Bronchial epithelial cell (primary cell): ENCODE measurements at regions not wholly inside any gene's neighbourhood (a gene's known extent, or its start where the extent isn't known, plus 50 kb on each side); places are given as distances from the start of the nearest gene placed in this dataset.

Experiments used
- DNase-seq: peaks from one replicate; pipeline ENCODE4 v3.0.0-alpha.2; 2010; ENCODE audit warnings: low read depth
- FAIRE-seq: peaks from 2 replicates; lab custom pipeline; 2011; peaks lifted over from hg19 to GRCh38; lab: Jason Lieb, UNC
- H3K27me3 ChIP-seq: 2 replicates; pipeline ENCODE4 v1.5.1; 2011; ENCODE audit warnings: low read length; ENCODE audit not compliant: control insufficient read depth, insufficient read depth
- H3K36me3 ChIP-seq: 2 replicates; pipeline ENCODE4 v1.5.1; 2011; ENCODE audit warnings: low read length; ENCODE audit not compliant: control insufficient read depth, insufficient read depth
- H3K4me3 ChIP-seq: 2 replicates; pipeline ENCODE4 v1.5.1; 2011; ENCODE audit warnings: mild to moderate bottlenecking, low read depth, low read length, control low read depth
- TF ChIP-seq, protein P1 (sequence below): IDR thresholded peaks from 2 replicates; pipeline ENCODE4 v1.5.1; 2011; ENCODE audit warnings: mild to moderate bottlenecking, moderate library complexity, low read length, control low read depth, inconsistent platforms; ENCODE audit not compliant: insufficient read depth, severe bottlenecking

DNA sequence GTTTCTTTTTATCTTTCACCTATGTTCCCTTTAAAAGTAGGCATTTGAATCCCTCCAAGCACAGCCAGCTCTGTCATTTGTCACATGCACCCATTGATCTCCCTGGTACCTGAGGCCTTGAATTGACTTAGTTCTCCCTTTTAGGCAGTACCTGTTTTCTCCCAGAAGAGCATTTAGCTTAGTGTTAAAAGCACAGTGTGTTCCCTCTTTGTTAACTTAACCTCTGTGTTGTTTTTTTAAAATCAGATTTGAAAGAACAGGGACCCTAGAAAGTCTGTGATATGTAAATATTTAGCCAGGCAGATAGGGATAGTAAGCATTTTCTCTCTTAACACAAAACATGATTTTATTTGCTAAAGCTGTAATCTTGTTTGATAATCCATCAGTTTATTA is 113.8 kb upstream of the SPATA31D4 start:
- TF ChIP-seq, protein P1, sequence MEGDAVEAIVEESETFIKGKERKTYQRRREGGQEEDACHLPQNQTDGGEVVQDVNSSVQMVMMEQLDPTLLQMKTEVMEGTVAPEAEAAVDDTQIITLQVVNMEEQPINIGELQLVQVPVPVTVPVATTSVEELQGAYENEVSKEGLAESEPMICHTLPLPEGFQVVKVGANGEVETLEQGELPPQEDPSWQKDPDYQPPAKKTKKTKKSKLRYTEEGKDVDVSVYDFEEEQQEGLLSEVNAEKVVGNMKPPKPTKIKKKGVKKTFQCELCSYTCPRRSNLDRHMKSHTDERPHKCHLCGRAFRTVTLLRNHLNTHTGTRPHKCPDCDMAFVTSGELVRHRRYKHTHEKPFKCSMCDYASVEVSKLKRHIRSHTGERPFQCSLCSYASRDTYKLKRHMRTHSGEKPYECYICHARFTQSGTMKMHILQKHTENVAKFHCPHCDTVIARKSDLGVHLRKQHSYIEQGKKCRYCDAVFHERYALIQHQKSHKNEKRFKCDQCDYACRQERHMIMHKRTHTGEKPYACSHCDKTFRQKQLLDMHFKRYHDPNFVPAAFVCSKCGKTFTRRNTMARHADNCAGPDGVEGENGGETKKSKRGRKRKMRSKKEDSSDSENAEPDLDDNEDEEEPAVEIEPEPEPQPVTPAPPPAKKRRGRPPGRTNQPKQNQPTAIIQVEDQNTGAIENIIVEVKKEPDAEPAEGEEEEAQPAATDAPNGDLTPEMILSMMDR, result no peak
- no peak for FAIRE-seq
- Histone ChIP-seq H3K27me3 (no peaks in the 10 kb centered on the region), H3K4me3 (no peak overlapping the region), H3K36me3 (no peaks in the 10 kb centered on the region)
- no peak for DNase-seq

- TF ChIP-seq, protein P1, result no peak
- Histone ChIP-seq H3K27me3 (no peaks in the 10 kb centered on the region), H3K4me3 (no peak overlapping the region), H3K36me3 (no peaks in the 10 kb centered on the region)
- DNase-seq (no peak), FAIRE-seq (no peak)
These were observed 113.3 kb upstream of the SPATA31D4 start for GRCh38 chr9:81814794-81815464.

DNA sequence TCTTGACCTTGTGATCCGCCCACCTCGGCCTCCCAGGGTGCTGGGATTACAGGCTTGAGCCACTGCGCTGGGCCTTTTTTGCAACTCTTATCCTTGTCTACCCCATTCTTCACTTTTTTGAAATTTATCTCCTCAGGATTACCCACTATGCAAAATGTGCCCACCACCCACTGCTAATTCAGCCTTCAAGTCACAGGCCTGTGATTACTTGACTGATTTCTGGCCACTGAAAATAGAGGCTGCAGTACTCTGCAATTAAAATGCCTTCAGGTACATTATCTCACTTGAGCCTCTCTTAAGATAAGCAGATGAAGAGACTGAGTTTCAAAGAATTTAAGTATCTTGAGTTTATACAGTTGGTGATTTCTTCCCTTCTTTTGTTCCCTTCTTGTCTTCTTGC is 112.4 kb upstream of the SPATA31D4 start:
- Histone ChIP-seq H3K27me3 (no peaks in the 10 kb centered on the region), H3K36me3 (no peaks in the 10 kb centered on the region), H3K4me3 (no peak overlapping the region)
- TF ChIP-seq, protein P1, result no peak
- no peak for FAIRE-seq
- no peak for DNase-seq

DNA sequence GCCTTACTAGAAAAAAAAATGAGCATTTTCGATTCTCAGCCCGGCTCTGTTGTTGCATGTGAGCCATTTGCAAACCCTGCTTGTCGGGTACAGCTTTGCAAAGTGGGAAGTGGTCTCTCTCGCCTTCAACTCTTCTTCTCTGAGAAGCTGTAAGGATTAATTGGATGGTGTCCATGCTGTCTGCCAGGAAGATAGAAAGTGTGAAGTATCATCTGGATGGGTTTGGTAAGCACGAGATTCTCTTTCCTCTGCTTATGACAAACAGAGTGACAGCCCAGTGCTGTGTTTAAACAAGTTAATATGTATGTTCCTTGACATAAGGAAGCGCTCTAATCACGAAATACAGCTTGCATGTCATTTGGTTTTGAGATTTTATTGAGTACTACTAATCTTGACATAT is 109.1 kb upstream of the SPATA31D4 start:
- Histone ChIP-seq H3K4me3 (no peak overlapping the region), H3K36me3 (no peaks in the 10 kb centered on the region), H3K27me3 (no peaks in the 10 kb centered on the region)
- DNase-seq, result no peak
- FAIRE-seq, result no peak
- TF ChIP-seq, protein P1, result no peak

DNA sequence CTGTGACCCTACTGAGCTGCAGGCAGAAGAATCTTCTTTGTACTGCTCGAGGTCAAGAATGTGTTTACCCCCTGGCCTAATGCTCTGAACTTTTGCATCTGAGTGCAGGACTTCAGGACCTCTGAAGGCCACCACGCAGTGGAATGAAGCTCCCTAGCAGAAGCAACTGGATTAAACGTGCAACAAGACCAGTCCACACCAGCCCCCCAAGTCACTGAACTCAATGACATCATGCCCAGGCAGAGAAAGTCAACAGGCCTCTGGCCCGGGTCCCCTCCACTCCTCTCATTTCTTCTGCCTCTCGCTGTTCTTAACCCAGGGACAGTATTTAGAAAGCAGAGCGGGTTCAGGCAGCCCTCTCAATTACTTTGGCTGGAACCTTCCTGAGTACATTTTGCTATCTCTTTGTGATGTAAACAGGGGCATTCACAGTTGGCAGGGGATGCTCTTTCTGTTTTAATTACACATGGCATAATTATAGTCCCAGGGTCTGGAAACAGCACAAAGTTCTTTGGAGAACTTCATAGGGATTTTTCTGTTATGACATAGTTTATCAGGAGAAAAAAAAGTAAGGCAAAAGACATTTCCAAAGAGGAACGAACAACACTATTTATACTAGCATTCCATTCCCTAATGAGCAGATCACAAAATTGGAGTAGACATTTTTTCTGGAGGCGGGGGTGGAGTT is 108.2 kb upstream of the SPATA31D4 start:
- no peak overlapping the region for H3K4me3 ChIP-seq
- no peaks in the 10 kb centered on the region for H3K36me3 ChIP-seq
- no peaks in the 10 kb centered on the region for H3K27me3 ChIP-seq
- TF ChIP-seq, protein P1, result no peak
- DNase-seq (no peak), FAIRE-seq (no peak)
